Left ventricle myocardium inferior (tissue), 1 donor: ENCODE measurements at regions not wholly inside any gene's neighbourhood (a gene's known extent, or its start where the extent isn't known, plus 50 kb on each side); places are given as distances from the start of the nearest gene placed in this dataset.

Experiments
- DNase-seq: peaks from one replicate; pipeline ENCODE4 v3.0.0-alpha.2; 2020
- H3K27ac ChIP-seq: fragments of 200-600 bp; replicated peaks from 2 replicates; pipeline ENCODE4 v1.8.0; 2021
- H3K27me3 ChIP-seq: fragments of 200-600 bp; 2 replicates; pipeline ENCODE4 v1.8.0; 2021; ENCODE audit warnings: low read depth
- H3K36me3 ChIP-seq: fragments of 200-600 bp; 2 replicates; pipeline ENCODE4 v1.8.0; 2021
- H3K4me1 ChIP-seq: fragments of 200-600 bp; 2 replicates; pipeline ENCODE4 v1.8.0; 2021
- H3K4me3 ChIP-seq: fragments of 200-600 bp; 2 replicates; pipeline ENCODE4 v1.8.0; 2021; ENCODE audit warnings: mild to moderate bottlenecking, moderate library complexity
- H3K9me3 ChIP-seq: fragments of 200-600 bp; replicated peaks from 2 replicates; pipeline ENCODE4 v1.8.0; 2021
- intact Hi-C: fragments of 100-400 bp; cut with micrococcal nuclease; formaldehyde crosslinking; loops from one replicate; pipeline ENCODE4 v1.11.0; 2022
- TF ChIP-seq, protein P1 (sequence below): fragments of 200-600 bp; IDR thresholded peaks from 2 replicates; pipeline ENCODE4 v1.8.0; 2021; ENCODE audit warnings: antibody characterized with exemption, mild to moderate bottlenecking, borderline replicate concordance
- donor health status: DM: no; HTN: yes; CAD: no; lungs with severe emphysema.

DNA sequence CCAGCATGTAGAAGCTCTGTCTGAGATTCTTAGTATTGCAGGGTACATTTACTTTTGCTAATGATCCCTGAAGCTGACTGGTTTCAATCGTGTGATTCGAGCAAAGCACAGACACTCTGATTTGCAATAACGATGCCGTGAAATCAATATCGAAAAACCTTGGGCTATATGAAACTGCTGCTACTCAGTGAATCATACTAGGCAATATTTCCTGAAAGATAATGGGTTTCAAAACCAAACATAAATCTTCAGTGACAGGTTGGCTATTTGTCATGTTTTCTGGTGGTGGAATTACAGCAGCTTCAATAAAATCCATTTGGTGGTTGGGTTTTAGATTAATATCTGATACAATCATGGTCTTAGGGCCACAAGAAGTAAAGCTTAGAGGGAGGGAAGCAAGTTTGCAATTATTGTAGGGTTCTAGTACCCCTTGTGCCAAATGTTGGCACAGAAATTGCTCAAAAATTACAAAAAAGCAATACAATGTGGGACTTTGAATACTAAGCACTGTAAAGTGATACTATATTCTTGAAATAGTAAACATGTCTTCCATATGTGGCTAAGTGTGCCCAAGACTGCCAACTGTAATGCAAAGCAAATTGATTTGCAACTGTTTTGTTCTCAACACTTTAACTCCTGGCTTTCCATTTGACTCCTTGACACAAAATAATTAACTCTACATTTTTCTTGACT, 112.4 kb upstream of the JAZF1 start:
- TF ChIP-seq, protein P1, sequence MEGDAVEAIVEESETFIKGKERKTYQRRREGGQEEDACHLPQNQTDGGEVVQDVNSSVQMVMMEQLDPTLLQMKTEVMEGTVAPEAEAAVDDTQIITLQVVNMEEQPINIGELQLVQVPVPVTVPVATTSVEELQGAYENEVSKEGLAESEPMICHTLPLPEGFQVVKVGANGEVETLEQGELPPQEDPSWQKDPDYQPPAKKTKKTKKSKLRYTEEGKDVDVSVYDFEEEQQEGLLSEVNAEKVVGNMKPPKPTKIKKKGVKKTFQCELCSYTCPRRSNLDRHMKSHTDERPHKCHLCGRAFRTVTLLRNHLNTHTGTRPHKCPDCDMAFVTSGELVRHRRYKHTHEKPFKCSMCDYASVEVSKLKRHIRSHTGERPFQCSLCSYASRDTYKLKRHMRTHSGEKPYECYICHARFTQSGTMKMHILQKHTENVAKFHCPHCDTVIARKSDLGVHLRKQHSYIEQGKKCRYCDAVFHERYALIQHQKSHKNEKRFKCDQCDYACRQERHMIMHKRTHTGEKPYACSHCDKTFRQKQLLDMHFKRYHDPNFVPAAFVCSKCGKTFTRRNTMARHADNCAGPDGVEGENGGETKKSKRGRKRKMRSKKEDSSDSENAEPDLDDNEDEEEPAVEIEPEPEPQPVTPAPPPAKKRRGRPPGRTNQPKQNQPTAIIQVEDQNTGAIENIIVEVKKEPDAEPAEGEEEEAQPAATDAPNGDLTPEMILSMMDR: no peak
- Histone ChIP-seq H3K27ac (no peak overlapping the region), H3K9me3 (no peaks in the 10 kb centered on the region), H3K36me3 (no peaks in the 10 kb centered on the region), H3K4me1 (no peaks in the 10 kb centered on the region), H3K27me3 (peaks cover 5% of the 10 kb centered on the region), H3K4me3 (no peak overlapping the region)
- DNase-seq: no peak
- intact Hi-C loops: no loop called here

DNA sequence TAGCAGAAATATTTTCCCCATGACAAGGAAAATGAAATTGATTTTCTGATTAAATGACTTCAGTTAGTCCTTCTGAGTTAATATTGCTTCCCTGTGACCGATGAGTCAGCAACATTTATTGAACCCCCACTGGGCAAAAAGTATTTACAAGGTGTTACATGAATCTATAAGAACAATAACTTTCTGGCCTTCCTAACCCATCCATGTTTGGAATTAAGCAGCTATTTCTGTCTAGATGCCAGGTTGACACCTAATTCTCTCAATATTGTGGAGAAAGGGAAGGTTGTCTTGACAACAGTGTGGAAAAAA, 112.9 kb upstream of the JAZF1 start:
- Histone ChIP-seq H3K4me3 (no peak overlapping the region), H3K27ac (no peak overlapping the region), H3K36me3 (no peaks in the 10 kb centered on the region), H3K4me1 (no peaks in the 10 kb centered on the region), H3K27me3 (peaks cover 5% of the 10 kb centered on the region), H3K9me3 (no peaks in the 10 kb centered on the region)
- no peak for DNase-seq
- TF ChIP-seq, protein P1: no peak
- intact Hi-C loops: no loop called here

DNA sequence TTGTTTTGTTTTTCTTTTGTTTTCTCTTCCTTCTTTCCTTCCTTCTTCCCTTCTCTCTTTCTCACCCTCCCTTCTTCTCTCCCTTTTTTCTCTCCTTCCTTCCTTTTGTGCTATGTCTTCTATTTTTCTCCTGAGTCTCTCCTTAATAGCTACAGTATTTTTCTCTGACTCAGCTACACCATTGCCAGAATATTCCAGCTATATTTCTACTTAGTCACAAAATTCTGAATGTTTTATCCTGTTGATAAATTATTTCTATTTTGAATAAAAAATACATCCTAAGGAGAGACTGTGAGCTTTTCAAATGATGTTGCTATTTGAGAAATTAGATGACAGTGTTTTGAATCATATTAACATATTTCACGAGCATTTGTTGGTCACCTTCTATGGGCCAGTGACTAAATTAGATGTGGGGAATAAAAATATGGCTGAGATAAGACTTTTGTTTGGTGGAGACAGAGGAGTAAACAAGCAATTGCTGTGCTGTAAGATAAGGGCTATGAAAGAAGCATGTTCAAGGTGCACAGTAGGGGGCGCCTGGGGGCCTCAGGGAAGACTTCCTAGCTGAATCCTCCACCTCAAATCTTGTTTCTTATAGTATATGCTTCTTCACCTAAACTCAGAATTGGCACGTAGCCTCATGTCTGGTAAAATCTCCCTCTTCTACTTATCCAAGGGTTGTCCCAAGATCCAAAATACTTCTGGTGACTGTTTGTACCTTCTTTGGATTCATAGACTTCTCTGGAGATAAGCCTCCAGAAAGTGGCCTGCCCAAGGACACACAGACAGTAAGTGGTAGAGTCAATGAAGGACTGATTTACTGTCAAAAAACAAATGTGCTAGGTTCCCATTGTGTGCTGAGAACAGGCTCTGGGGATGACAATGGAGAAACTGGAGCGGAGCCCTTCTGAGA, 115.5 kb upstream of the CREB5 start:
- no peaks in the 10 kb centered on the region for H3K36me3 ChIP-seq
- no peaks in the 10 kb centered on the region for H3K9me3 ChIP-seq
- intact Hi-C loops: no loop called here
- TF ChIP-seq, protein P1: peak; percentile 56
- peaks cover 5% of the 10 kb centered on the region for H3K27me3 ChIP-seq
- DNase-seq: peak; percentile 21
- no peak overlapping the region for H3K4me3 ChIP-seq
- H3K4me1 ChIP-seq: peaks cover 10% of the 10 kb centered on the region
- no peak overlapping the region for H3K27ac ChIP-seq

DNA sequence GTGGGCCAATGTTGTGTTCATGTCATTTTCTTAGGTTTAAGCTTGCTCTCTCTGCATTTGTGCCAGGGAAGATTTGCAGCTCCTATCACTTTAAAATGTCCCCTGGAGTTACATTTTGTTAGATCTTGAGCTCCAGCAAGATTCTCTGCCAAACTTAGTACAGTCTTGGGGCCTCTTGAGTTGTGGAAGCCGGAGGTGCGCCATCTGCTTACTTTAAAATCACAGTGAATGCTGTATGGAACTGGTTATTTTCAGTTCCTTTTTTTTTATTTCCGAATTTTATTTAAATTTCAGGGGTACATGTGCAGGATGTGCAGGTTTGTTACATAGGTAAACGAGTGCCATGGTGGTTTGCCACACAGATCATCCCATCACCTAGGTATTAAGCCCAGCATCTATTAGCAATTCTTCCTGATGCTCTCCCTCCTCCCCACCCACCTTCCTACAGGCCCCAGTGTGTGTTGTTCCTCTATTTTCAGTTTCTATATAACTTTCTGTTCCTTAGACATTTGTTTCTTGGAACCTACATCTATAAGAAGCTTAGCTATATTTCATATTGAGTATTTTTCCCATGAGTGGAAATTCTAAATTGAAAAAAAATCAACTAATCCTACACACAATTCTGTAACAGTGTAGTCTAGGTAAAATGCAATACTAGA, 114.4 kb upstream of the CREB5 start:
- Histone ChIP-seq H3K27ac (no peak overlapping the region), H3K36me3 (no peaks in the 10 kb centered on the region), H3K4me1 (peaks cover 11% of the 10 kb centered on the region), H3K9me3 (no peaks in the 10 kb centered on the region), H3K27me3 (peaks cover 5% of the 10 kb centered on the region), H3K4me3 (no peak overlapping the region)
- intact Hi-C loops: no loop called here
- TF ChIP-seq, protein P1: no peak
- no peak for DNase-seq

DNA sequence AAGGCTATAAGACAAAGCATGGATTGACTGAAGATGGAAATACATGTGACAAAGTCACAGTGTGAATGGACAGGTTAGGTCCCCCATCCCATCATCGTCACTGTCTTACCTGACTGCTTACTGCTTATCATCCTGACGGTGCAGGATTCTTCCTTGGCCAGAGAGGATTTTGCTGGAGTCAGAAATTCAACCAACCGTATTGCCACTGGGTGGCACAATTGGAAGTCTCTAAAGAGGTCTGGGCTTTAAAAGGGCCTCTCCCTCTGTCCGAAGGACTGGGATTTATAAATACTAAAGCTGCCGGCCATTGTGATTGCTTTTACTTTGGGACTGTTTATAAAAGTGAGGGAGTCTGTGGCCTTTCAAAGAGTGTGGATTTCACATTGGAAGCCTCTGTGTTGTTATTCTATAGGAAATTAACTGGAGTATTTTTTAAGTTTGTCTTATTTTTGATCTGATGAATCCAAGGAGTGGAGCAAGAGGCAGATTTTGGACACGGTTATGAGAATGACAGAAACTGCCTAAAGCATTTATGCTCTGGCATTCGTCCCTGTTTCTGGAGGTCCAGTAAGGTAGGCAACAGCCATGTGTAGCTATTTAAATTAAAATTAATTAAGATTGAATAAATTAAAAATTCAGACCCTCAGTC, 113.3 kb upstream of the CREB5 start:
- Histone ChIP-seq H3K27me3 (peaks cover 5% of the 10 kb centered on the region), H3K4me3 (no peak overlapping the region), H3K9me3 (no peaks in the 10 kb centered on the region), H3K36me3 (no peaks in the 10 kb centered on the region), H3K4me1 (peaks cover 11% of the 10 kb centered on the region), H3K27ac (peak overlapping the region; percentile 20)
- TF ChIP-seq, protein P1: peak; percentile 62
- DNase-seq: no peak
- intact Hi-C loops: no loop called here
